ENCODE measurements at regions not wholly inside any gene's neighbourhood (a gene's known extent, or its start where the extent isn't known, plus 50 kb on each side); places are given as distances from the start of the nearest gene placed in this dataset.

DNA sequence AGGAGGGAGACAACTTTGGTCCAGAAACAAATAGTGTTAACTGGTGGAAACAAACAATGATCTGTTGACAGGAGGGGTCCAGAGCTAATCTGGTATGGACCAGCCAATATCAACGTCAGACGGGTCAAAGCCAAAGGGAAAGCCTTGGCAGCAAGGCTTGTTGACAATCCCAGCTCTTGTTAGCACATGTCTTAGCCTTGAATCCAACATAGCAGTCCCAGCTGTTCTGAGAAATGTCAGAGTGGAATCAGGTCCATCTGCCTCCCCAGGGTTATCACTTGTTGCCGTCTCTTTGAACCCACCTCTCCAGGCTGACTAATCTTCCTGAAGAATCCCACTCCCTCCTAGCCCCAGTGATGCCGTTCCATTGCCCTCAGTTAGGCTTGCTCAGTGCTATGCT, 404.6 kb upstream of the MCTP2 start:
- TF ChIP-seq EZH2 (IDR thresholded peaks at IDR 0.05) (no peak), POLR2AphosphoS5 (IDR thresholded peaks at IDR 0.05; ENCODE audit: borderline replicate concordance, low read depth, low read length) (no peak), FOXP2 (optimal IDR thresholded peaks at IDR 0.05; ENCODE audit: control extremely low read depth, extremely low read length, insufficient read depth) (no peak)

Data from SK-N-MC (cell line).